Stimulated activated CD4-positive, alpha-beta T cell treated with anti-CD3 and anti-CD28 coated beads, Interleukin-1b, Interleukin-23, amount 100 ng/mL, for 48 hours (primary cell): ENCODE measurements at regions not wholly inside any gene's neighbourhood (a gene's known extent, or its start where the extent isn't known, plus 50 kb on each side); places are given as distances from the start of the nearest gene placed in this dataset.
"Not testable (repeated sequence)": the region's sequence is repeated elsewhere in the genome, so short reads cannot be mapped to it uniquely, and the experiment has no call there.

Experiments used
- DNase-seq: peaks from one replicate; pipeline ENCODE4 v3.0.0-alpha.2; 2020

- no peak for DNase-seq
These were observed 764.6 kb downstream of the TSN start for GRCh38 chr2:122519821-122520611.

- no peak for DNase-seq
These were observed 767.7 kb downstream of the TSN start for GRCh38 chr2:122523143-122523542.

- no peak for DNase-seq
These were observed 768.5 kb downstream of the TSN start for GRCh38 chr2:122523981-122524380.

GRCh38 chr2:122525336-122525735, 769.9 kb downstream of the TSN start:
- DNase-seq, result no peak

GRCh38 chr2:122528061-122528460, 772.6 kb downstream of the TSN start:
- DNase-seq, result no peak

- no peak for DNase-seq
These were observed 773.7 kb downstream of the TSN start for GRCh38 chr2:122528958-122529705.

- no peak for DNase-seq
These were observed 775.4 kb downstream of the TSN start for GRCh38 chr2:122530814-122531213.

GRCh38 chr2:122531290-122532071, 776.0 kb downstream of the TSN start:
- no peak for DNase-seq

GRCh38 chr2:122532072-122532344, 776.6 kb downstream of the TSN start:
- DNase-seq, result no peak

- DNase-seq, result no peak
These were observed 777.0 kb downstream of the TSN start for GRCh38 chr2:122532481-122532880.

GRCh38 chr2:122535960-122536505, 780.6 kb downstream of the TSN start:
- DNase-seq, result no peak

- DNase-seq, result no peak
These were observed 783.9 kb downstream of the TSN start for GRCh38 chr2:122539311-122539710.

- no peak for DNase-seq
These were observed 784.5 kb downstream of the TSN start for GRCh38 chr2:122539920-122540319.

GRCh38 chr2:122542236-122542635, 786.8 kb downstream of the TSN start:
- DNase-seq, result no peak

- DNase-seq, result no peak
These were observed 787.2 kb downstream of the TSN start for GRCh38 chr2:122542646-122543045.

- no peak for DNase-seq
These were observed 788.4 kb downstream of the TSN start for GRCh38 chr2:122543815-122544214.

GRCh38 chr2:122545821-122546220, 790.4 kb downstream of the TSN start:
- no peak for DNase-seq

- no peak for DNase-seq
These were observed 807.3 kb downstream of the TSN start for GRCh38 chr2:122562775-122563174.

GRCh38 chr2:122563781-122564180, 808.3 kb downstream of the TSN start:
- no peak for DNase-seq

- no peak for DNase-seq
These were observed 809.4 kb downstream of the TSN start for GRCh38 chr2:122564843-122565242.

- DNase-seq, result no peak
These were observed 809.9 kb downstream of the TSN start for GRCh38 chr2:122565364-122565763.

- no peak for DNase-seq
These were observed 815.2 kb downstream of the TSN start for GRCh38 chr2:122570641-122571040.

- DNase-seq, result not testable (repeated sequence)
These were observed 816.0 kb downstream of the TSN start for GRCh38 chr2:122571471-122571870.

- no peak for DNase-seq
These were observed 819.6 kb downstream of the TSN start for GRCh38 chr2:122575076-122575475.
